ENCODE measurements at regions not wholly inside any gene's neighbourhood (a gene's known extent, or its start where the extent isn't known, plus 50 kb on each side); places are given as distances from the start of the nearest gene placed in this dataset.

DNA sequence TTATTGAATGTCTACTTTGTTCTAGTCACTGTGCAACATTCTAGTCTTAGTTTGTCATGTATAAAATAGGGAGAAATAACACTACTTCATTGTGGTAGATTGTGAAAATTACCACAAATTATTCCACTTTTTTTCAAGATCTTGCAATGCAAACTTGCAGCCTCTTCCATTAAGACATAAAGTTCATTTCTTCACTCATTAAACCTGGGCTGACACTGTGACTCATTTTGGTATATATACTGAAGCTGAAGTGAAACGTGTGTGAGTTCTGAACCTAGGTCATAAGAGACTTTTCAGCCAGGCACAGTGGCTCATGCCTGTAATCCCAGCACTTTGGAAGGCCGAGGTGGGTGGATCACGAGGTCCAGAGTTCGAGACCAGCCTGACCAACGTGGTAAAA is 329.0 kb downstream of the BCKDHB start:
- no peak for ATAC-seq
- DNase-seq: no peak
- intact Hi-C loops (cut with micrococcal nuclease): no loop called here
- no peaks in the 10 kb centered on the region for H3K27me3 Mint-ChIP-seq
- ChIA-PET POLR2A (no interaction called here), CTCF (no interaction called here)
- no peaks in the 10 kb centered on the region for H3K4me1 Mint-ChIP-seq (ENCODE audit: low read depth)
- H3K27ac Mint-ChIP-seq: no peak overlapping the region
- peaks cover 7% of the 10 kb centered on the region for H3K9me3 Mint-ChIP-seq
- H3K36me3 Mint-ChIP-seq (ENCODE audit: low read depth): no peaks in the 10 kb centered on the region
- TF ChIP-seq CTCF (IDR thresholded peaks at IDR 0.05): no peak
- H3K4me3 Mint-ChIP-seq: no peak overlapping the region

GRCh38 chr6:80434691-80435350 is 328.4 kb downstream of the BCKDHB start:
- Mint-ChIP-seq H3K36me3 (ENCODE audit: low read depth) (no peaks in the 10 kb centered on the region), H3K27me3 (no peaks in the 10 kb centered on the region), H3K4me3 (no peak overlapping the region), H3K4me1 (ENCODE audit: low read depth) (no peaks in the 10 kb centered on the region), H3K27ac (no peak overlapping the region), H3K9me3 (peaks cover 10% of the 10 kb centered on the region)
- ChIA-PET POLR2A (no interaction called here), CTCF (interaction anchor here (1.3 kb wide), 1 partner anchor 10 kb away, joined by 5 read pairs; no protein-coding TSS in a partner anchor)
- TF ChIP-seq CTCF (IDR thresholded peaks at IDR 0.05): no peak
- ATAC-seq (no peak), DNase-seq (no peak)
- intact Hi-C loops (cut with micrococcal nuclease): no loop called here

DNA sequence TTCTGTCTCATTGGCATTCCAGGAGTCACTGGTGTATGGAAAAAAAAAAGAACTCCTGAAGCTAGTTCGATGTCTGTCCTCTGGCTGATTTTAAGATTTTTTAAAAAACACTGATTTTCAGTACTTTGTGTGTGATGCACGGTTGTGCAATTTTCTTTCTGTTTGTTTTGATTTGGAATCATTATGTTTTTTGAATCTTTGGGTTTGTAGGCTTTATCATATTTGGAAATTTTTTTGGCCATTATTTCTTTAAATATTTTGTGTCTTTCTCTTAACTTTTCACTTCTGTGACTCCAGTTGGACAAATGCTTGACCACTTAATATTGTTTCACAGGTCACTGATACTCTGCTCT is 327.2 kb downstream of the BCKDHB start:
- Mint-ChIP-seq H3K4me3 (no peak overlapping the region), H3K36me3 (ENCODE audit: low read depth) (peaks cover under 1% of the 10 kb centered on the region), H3K27me3 (no peaks in the 10 kb centered on the region), H3K4me1 (ENCODE audit: low read depth) (no peaks in the 10 kb centered on the region), H3K27ac (no peak overlapping the region), H3K9me3 (peaks cover 15% of the 10 kb centered on the region)
- no peak for TF ChIP-seq CTCF (IDR thresholded peaks at IDR 0.05)
- no peak for DNase-seq
- ChIA-PET POLR2A (no interaction called here), CTCF (interaction anchor here (1.3 kb wide), 1 partner anchor 8 kb away, joined by 5 read pairs; no protein-coding TSS in a partner anchor)
- ATAC-seq: no peak
- intact Hi-C loops (cut with micrococcal nuclease): no loop called here

DNA sequence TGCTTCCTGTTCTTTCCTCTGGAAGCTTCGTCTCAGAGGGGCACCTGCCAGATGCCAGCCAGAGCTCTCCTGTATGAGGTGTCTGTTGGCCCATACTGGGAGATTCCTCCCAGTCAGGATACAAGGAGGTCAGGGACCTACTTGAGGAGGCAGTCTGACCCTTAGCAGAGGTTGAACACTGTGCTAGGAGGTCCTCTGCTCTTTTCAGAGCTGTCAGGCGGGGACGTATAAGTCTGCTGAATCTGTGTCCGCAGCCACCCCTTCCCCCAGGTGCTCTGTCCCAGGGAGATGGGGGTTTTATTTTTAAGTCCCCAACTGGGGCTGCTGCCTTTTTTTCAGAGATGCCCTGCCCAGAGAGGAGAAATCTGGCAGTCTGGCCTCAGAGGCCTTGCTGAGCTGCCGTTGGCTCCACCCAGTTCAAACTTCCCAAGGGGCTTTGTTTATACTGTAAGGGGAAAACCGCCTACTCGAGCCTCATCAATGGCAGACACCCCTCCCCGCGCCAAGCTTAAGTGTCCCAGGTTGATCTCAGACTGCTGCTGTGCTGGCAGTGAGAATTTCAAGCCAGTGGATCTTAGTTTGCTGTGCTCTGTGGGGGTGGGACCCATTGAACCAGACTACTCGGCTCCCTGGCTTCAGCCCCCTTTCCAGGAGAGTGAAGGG is 326.7 kb downstream of the BCKDHB start:
- Mint-ChIP-seq H3K27me3 (no peaks in the 10 kb centered on the region), H3K4me1 (ENCODE audit: low read depth) (no peaks in the 10 kb centered on the region), H3K27ac (no peak overlapping the region), H3K36me3 (ENCODE audit: low read depth) (peaks cover 6% of the 10 kb centered on the region), H3K4me3 (no peak overlapping the region), H3K9me3 (peaks cover 18% of the 10 kb centered on the region)
- POLR2A ChIA-PET: no interaction called here
- DNase-seq (no peak), ATAC-seq (no peak)
- no peak for TF ChIP-seq CTCF (IDR thresholded peaks at IDR 0.05)
- CTCF ChIA-PET: no interaction called here
- intact Hi-C loops (cut with micrococcal nuclease): no loop called here

- Mint-ChIP-seq H3K4me3 (no peak overlapping the region), H3K4me1 (ENCODE audit: low read depth) (no peaks in the 10 kb centered on the region), H3K27ac (no peak overlapping the region), H3K36me3 (ENCODE audit: low read depth) (peaks cover 16% of the 10 kb centered on the region), H3K9me3 (peaks cover 45% of the 10 kb centered on the region), H3K27me3 (no peaks in the 10 kb centered on the region)
- TF ChIP-seq CTCF (IDR thresholded peaks at IDR 0.05): no peak
- intact Hi-C loops (cut with micrococcal nuclease): no loop called here
- CTCF ChIA-PET: interaction anchor here (2.0 kb wide), 1 partner anchor 9 kb away, joined by 5 read pairs; no protein-coding TSS in a partner anchor
- no peak for ATAC-seq
- POLR2A ChIA-PET: no interaction called here
- no peak for DNase-seq
Measured at GRCh38 chr6:80425089-80425823, 318.8 kb downstream of the BCKDHB start.

Data from activated CD8-positive, alpha-beta T cell treated with anti-CD3 and anti-CD28 coated beads for 36 hours (primary cell).